Activated effector memory CD4-positive, alpha-beta T cell treated with anti-CD3 and anti-CD28 coated beads, Interleukin-2, amount 50 U/mL, for 16 hours (primary cell): ENCODE measurements at regions not wholly inside any gene's neighbourhood (a gene's known extent, or its start where the extent isn't known, plus 50 kb on each side); places are given as distances from the start of the nearest gene placed in this dataset.
"Not testable (repeated sequence)": the region's sequence is repeated elsewhere in the genome, so short reads cannot be mapped to it uniquely, and the experiment has no call there.

Experiments
- DNase-seq: peaks from one replicate; pipeline ENCODE4 v3.0.0-alpha.2; 2020

GRCh38 chr7:69335331-69335730, 262.9 kb upstream of the AUTS2 start:
- no peak for DNase-seq

GRCh38 chr7:69336976-69337375, 261.3 kb upstream of the AUTS2 start:
- no peak for DNase-seq

GRCh38 chr7:69338144-69338543, 260.1 kb upstream of the AUTS2 start:
- no peak for DNase-seq

DNA sequence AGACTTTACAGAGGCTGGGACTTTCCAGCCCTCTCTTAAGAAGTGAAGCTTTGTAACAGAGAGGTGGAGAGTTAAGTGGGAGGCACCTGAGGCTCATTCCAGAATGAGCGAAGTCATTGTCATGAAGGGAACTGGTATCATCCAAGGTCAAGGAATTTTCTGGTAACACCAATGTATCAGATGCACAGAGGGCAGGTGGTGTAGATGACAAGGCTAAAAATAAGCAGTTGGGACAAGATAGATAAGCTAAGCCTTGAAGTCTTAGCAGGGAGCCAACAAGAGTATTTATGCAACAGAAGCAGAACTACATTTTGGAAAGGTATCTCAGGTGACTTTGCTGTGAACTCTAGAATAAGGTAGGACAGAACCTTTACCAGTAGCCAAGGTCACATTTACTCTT, 257.0 kb upstream of the AUTS2 start:
- no peak for DNase-seq

GRCh38 chr7:69342154-69342884, 256.0 kb upstream of the AUTS2 start:
- DNase-seq = no peak

DNA sequence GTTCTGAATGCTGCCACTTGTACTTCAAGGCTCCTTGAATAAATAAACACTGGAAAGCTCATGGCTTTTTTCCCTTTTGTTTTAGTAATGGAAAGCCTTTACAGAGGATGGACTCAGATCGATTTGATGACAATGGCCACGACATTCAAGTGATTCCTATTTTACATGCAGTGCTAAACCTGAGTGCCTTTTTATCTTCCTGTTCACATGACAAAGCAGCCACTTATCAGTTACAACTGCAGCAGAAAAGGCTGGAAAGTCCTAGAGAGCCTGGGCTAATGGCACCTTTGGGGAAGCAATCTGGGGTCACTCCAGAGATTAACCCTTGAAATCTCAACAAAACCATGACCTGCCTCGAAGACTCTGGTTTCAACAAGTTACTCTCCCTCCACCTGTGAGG, 249.0 kb upstream of the AUTS2 start:
- no peak for DNase-seq

DNA sequence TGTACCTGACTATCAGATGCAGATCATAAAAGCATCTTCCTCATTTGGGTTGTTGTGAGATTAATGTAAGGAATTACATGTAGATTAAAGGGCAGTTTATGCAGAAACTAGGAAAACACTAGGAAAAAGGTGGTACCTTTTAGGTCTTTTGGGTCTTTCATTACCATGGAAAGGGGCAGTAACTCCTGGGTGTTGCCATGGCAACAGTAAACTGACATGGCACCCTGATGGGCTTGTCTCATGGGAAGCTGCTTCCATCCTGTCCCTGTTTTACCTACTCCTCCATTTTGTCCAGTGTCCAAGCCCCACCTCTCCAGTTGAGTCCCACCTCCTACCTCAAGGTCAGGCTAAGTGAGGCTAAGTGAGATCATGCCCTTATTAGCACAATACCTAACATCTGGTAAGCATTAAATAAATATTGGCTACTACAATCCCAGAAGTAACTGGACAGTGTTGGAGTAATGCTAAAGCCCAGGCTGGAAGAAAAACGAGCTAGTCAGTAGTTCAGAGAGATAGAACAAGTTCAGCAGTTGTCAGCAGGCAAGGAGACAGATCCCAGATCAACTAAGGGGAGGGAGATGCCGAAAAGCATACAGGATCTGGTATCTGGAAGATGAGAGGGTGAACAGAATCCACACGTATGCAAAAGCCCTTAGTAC, 240.0 kb upstream of the AUTS2 start:
- DNase-seq = no peak

DNA sequence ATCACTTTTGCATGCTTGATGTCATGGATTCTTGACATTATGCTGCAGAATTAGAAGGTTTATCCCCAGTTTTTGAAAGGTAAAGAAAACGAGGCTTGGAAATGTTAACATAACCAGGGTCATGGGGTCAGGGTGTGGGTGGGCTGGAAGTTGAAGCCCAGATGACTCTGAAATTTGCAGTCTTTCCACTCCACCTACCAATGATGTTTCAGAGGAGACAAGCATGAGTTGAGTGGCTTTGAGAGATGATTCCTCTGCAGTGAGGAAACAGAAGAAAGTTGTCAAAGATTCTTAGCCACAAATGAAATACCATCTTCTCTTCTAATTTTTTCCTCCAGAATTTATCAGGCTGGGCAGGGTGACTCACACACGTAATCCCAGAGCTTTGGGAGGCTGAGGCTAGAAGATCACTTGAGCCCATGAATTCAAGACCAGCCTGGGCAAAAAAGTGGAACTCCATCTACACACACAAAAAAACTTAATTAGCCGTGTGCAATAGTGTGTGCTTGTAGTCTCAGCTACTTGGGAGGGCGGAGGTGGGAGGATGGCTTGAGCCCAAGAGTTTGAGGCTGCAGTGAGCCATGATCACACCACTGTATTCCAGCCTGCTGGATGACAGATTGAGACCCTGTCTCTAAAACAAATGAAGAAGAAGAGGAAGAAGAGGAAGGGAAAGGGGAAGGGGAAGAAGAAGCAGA, 239.1 kb upstream of the AUTS2 start:
- no peak for DNase-seq

DNA sequence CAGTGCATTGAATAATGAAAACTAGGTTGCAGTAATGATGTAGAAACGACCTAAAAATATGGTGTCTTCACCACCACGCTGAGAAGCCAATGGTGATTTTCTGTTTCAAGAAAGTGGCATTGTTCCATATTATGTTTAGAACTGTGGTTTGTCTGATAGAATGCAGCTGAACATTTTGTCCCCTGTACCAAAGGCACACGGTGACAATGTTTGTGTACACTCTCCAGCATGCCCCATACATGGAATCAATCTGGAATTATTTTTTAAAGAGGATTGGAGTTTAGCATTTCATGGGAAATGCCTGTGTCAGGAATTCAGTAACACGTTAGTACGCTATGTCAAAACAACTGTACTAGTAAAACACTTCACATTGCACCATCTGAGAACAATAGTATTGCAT, 237.4 kb upstream of the AUTS2 start:
- DNase-seq = no peak

DNA sequence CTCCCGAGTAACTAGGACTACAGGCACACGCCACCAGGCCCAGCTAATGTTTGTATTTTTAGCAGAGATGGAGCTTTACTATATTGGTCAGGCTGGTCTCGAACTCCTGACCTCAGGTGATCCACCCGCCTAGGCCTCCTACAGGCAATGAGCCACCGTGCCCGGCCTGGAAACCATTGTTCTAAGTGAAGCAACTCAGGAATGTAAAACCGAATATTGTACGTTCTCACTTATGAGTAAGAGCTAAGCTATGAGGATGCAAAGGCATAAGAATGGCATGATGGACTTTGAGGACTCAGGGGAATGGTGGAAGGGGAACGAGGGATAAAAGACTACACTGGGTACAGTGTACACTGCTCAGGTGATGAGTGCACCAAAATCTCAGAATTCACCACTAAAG, 235.1 kb upstream of the AUTS2 start:
- DNase-seq = no peak

GRCh38 chr7:69364813-69365643, 233.2 kb upstream of the AUTS2 start:
- no peak for DNase-seq

GRCh38 chr7:69365651-69366192, 232.6 kb upstream of the AUTS2 start:
- no peak for DNase-seq

- no peak for DNase-seq
Observed at GRCh38 chr7:69367780-69368179, 230.5 kb upstream of the AUTS2 start.

DNA sequence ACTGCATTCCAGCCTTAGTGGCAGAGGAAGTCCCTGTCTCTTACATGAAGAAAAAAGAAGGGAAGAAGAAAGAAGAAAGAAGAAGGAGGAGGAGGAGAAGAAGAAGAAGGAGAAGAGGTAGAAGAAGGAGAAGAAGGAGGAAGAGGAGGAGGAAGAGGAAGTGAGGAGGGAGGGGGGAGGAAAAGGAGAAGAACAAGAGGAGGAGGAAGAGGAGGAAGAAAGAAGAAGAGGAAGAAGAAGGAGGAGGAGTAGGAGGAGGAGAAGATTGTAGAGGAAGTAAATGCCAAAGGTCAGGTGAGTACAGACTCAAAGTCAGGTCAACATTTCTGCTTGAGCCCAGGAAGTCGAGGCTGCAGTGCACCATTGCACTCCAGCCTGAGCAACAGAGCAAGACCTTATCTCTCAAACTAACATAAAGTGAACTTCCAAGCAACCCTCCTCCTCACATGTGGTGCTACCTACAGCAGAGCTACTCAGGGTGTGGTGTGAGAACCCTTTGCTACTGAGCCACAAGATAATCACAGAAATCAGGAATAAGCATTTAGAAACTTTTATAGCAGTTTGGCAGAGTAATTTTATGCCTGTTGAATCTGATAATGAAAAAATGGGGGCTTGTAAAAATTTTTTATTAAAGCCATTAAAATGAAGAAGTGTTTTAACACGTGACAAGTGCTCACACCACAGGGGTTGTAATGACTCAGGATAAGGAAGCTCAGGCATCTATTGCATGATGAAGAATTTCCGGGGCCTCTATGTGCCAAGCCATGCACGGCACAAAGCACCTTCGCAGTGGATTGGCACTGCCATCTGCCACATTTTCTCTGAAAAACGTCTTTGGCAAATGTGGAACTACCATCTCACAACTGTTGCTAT, 224.9 kb upstream of the AUTS2 start:
- no peak for DNase-seq

DNA sequence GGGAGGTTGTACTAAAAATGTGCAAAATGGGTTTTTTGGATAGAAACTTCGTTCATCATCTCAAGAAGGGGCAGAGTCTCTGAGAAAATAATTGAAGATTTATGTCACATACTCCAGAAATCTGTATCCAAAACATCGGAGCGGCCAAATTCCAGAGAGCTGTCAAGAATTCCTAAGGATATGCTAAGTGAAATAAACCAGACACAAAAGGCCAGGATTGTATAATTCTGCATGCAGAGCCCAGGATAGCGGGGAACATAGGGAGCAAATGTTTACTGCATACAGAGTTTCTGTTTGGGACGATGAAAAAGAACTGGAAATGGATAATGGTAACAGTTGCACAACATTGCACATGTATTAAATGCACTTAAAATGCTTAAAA, 224.2 kb upstream of the AUTS2 start:
- no peak for DNase-seq

- DNase-seq = no peak
Observed at GRCh38 chr7:69377191-69377590, 221.1 kb upstream of the AUTS2 start.

- no peak for DNase-seq
Observed at GRCh38 chr7:69388452-69389137, 209.7 kb upstream of the AUTS2 start.

DNA sequence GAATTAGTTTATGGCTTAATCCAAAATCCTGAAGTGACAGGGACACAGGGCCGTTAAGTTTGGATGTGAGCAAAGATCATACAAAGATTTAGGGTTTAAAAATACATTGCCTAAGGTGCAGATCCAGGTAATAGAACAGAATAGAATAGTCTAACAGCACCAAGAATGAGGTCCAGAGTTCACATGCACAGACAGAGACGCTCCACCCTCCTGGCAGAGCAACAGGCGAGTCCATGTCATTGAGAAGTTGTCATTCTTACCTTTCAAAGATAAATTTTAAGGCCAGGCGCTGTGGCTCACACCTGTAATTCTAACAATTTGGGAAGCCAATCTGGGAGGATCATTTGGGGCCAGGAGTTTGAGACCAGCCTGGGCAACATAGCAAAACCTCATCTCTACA, 209.1 kb upstream of the AUTS2 start:
- DNase-seq = no peak

DNA sequence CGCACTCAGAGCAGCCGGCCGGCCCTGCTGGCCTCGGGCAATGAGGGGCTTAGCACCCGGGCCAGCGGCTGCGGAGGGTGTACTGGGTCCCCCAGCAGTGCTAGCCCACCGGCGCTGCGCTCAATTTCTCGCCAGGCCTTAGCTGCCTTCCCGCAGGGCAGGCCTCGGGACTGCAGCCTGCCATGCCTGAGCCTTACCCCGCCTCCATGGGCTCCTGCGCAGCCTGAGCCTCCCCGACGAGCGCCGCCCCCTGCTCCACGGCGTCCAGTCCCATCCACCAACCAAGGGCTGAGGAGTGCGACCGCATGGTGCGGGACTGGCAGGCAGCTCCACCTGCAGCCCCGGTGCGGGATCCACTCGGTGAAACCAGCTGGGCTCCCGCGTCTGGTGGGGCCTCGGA, 204.4 kb upstream of the AUTS2 start:
- not testable (repeated sequence) for DNase-seq

- DNase-seq = no peak
Observed at GRCh38 chr7:69395061-69395714, 203.1 kb upstream of the AUTS2 start.

- DNase-seq = no peak
Observed at GRCh38 chr7:69398986-69399385, 199.3 kb upstream of the AUTS2 start.
